Pancreas (tissue), 10 donors: ENCODE measurements at regions not wholly inside any gene's neighbourhood (a gene's known extent, or its start where the extent isn't known, plus 50 kb on each side); places are given as distances from the start of the nearest gene placed in this dataset.
"Not testable (repeated sequence)": the region's sequence is repeated elsewhere in the genome, so short reads cannot be mapped to it uniquely, and the experiment has no call there.

Experiments
- ATAC-seq, 4 donors: fragments of 200-7000 bp; cut with Tn5 transposase; one replicate each; pipeline versions ENCODE4 v1.8.0 to v1.9.1; 2020; ENCODE audit warnings: mild to moderate bottlenecking in 4 of 4, moderate library complexity in 4 of 4
- DNase-seq, 6 donors: peaks; one replicate each; pipeline ENCODE4 v3.0.0-alpha.2; 2020
- FAIRE-seq: peaks from 2 replicates; lab custom pipeline; 2012; peaks lifted over from hg19 to GRCh38; lab: Jason Lieb, UNC
- H3K27ac ChIP-seq, 4 donors: fragments of 200-600 bp; sonication (generic); 1 replicate in 3 of 4; 2 replicates in 1 of 4; pipeline versions ENCODE4 v1.5.0 to v1.8.0; 2020
- H3K27me3 ChIP-seq, 4 donors: fragments of 200-600 bp; one replicate each; pipeline ENCODE4 v1.8.0; 2021
- H3K36me3 ChIP-seq, 3 donors: fragments of 200-600 bp; sonication (generic) in 1 of 3; one replicate each; pipeline versions ENCODE4 v1.5.0 to v1.8.0; 2020 to 2021
- H3K4me1 ChIP-seq, 3 donors: fragments of 200-600 bp; one replicate each; pipeline ENCODE4 v1.8.0; 2021
- H3K4me3 ChIP-seq, 4 donors: fragments of 200-600 bp; sonication (generic) in 2 of 4; one replicate each; pipeline versions ENCODE4 v1.5.0 to v1.8.0; 2020 to 2021
- H3K9me3 ChIP-seq, 4 donors: fragments of 200-600 bp; one replicate each; pipeline ENCODE4 v1.8.0; 2021
- WGBS, 2 donors: extraction: QIAGEN DNeasy Blood & Tissue Kit; methylation state at CpG; one replicate each; pipeline ENCODE4 v1.1.7; 2013; 5-methylcytosine and 5-hydroxymethylcytosine counted together
- intact Hi-C, 3 donors: fragments of 100-400 bp; cut with DNase I; formaldehyde crosslinking; loops; one replicate each; pipeline versions ENCODE4 v1.11.1 to v1.14.2; 2022
- TF ChIP-seq, protein P1 (sequence below), 4 donors: fragments of 200-600 bp; sonication (generic) in 3 of 4; IDR thresholded peaks; one replicate each; pipeline versions ENCODE4 v1.5.0 to v1.8.0; 2021; ENCODE audit warnings: antibody characterized with exemption in 4 of 4
- donor health status: healthy with polysubstance abuse.
- donor health status: DM: no; HTN: no; CAD: no; lungs with moderate emphysema.
- donor health status: DM: no; HTN: no; CAD: no.
- donor health status: control.
- donor health status: control.
- donor health status: Bipolar disorder and iron deficiency.
- donor health status: DM: yes; HTN: yes; CAD: no.
- donor health status: DM: no; HTN: no; CAD: no.
- donor health status: DM: no; HTN: no; CAD: no.
- donor health status: DM: yes; HTN: yes; CAD: no.

DNA sequence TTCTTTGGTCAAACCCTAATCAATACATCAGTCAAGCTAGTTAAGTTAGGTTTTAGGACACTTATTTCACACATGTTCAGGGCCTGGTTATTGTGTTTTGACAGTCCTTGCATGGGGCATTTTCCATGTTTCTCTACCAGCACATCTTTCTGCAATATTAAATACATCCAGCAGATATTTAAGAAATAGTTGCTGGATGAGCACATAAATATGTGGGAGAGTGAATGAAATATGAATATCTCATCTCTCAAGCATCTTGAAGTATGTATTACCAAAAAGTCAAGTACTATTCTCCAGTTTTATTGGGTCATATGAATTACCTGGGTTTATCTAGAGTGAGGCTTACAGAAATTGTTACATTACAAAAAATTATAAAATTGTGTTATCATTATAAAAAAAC, 621.9 kb upstream of the GJE1 start:
- Histone ChIP-seq H3K4me3 (no peak overlapping the region), H3K9me3 (no peaks in the 10 kb centered on the region), H3K27me3 (no peaks in the 10 kb centered on the region), H3K27ac (no peak overlapping the region), H3K4me1 (no peaks in the 10 kb centered on the region), H3K36me3 (no peaks in the 10 kb centered on the region)
- FAIRE-seq = no peak
- intact Hi-C loops = no loop called here
- TF ChIP-seq, protein P1, sequence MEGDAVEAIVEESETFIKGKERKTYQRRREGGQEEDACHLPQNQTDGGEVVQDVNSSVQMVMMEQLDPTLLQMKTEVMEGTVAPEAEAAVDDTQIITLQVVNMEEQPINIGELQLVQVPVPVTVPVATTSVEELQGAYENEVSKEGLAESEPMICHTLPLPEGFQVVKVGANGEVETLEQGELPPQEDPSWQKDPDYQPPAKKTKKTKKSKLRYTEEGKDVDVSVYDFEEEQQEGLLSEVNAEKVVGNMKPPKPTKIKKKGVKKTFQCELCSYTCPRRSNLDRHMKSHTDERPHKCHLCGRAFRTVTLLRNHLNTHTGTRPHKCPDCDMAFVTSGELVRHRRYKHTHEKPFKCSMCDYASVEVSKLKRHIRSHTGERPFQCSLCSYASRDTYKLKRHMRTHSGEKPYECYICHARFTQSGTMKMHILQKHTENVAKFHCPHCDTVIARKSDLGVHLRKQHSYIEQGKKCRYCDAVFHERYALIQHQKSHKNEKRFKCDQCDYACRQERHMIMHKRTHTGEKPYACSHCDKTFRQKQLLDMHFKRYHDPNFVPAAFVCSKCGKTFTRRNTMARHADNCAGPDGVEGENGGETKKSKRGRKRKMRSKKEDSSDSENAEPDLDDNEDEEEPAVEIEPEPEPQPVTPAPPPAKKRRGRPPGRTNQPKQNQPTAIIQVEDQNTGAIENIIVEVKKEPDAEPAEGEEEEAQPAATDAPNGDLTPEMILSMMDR (IDR thresholded peaks at IDR 0.05) = no peak
- ATAC-seq = no peak
- no peak for DNase-seq

DNA sequence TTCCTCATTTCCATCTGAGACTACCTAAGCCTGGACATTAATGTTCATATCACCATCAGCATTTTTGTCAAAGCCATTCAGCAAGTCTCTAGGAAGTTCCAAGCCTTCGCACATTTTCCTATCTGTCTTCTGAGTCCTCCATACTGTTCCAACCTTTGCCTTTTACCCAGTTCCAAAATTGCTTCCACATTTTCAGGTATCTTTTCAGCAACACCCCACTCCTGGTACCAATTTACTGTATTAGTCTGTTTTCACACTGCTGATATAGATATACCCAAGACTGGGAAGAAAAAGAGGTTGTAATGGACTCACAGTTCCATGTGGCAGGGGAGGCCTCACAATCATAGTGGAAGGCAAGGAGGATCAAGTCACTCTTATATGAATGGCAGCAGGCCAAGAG, 626.7 kb upstream of the GJE1 start:
- H3K4me3 ChIP-seq, H3K27me3 ChIP-seq, DNase-seq, H3K36me3 ChIP-seq, H3K27ac ChIP-seq, H3K9me3 ChIP-seq, H3K4me1 ChIP-seq, intact Hi-C loops, FAIRE-seq, ATAC-seq: not testable (repeated sequence)
- 63 to 87% methylated on average over 1 of the region's 1 CpG for WGBS, 2 donors

GRCh38 chr6:141504318-141504717, 628.4 kb upstream of the GJE1 start:
- ATAC-seq, H3K27ac ChIP-seq, H3K36me3 ChIP-seq, H3K4me3 ChIP-seq, FAIRE-seq, H3K9me3 ChIP-seq, intact Hi-C loops, H3K27me3 ChIP-seq, H3K4me1 ChIP-seq, DNase-seq: not testable (repeated sequence)
- 88 to 96% methylated on average over 1 of the region's 1 CpG for WGBS, 2 donors

- no peak for FAIRE-seq
- ATAC-seq = no peak
- Histone ChIP-seq H3K36me3 (no peaks in the 10 kb centered on the region), H3K4me1 (no peaks in the 10 kb centered on the region), H3K4me3 (no peak overlapping the region), H3K27ac (no peak overlapping the region), H3K9me3 (no peaks in the 10 kb centered on the region), H3K27me3 (no peaks in the 10 kb centered on the region)
- 55 to 75% methylated on average over 1 of the region's 1 CpG for WGBS, 2 donors
- DNase-seq = no peak
- TF ChIP-seq, protein P1 (IDR thresholded peaks at IDR 0.05) = no peak
- intact Hi-C loops = no loop called here
Measured at GRCh38 chr6:141501616-141502015, 631.1 kb upstream of the GJE1 start.

DNA sequence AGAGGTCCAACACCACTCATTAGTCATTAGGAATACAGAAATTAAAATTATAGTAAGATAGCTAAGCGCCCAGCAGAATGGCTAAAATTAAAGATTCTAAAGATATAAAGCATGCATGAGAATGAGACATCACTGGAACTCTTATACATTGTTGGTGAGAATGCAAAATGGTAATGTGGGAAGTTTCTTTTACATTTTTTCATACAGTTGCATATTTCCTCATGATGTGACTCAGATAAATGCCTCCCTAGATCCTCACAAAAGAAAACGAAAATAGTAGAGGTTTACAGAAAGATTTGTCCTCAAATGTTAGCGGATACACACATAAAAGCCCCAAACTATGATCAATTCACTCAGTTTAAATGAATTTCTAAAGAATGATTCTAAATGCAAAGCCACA, 633.7 kb upstream of the GJE1 start:
- TF ChIP-seq, protein P1 (IDR thresholded peaks at IDR 0.05) = no peak
- Histone ChIP-seq H3K27ac (no peak overlapping the region), H3K27me3 (no peaks in the 10 kb centered on the region), H3K9me3 (no peaks in the 10 kb centered on the region), H3K36me3 (no peaks in the 10 kb centered on the region), H3K4me3 (no peak overlapping the region), H3K4me1 (no peaks in the 10 kb centered on the region)
- intact Hi-C loops = no loop called here
- ATAC-seq = no peak
- 57 to 71% methylated on average over 3 of the region's 3 CpGs for WGBS, 2 donors
- FAIRE-seq = no peak
- DNase-seq = no peak

DNA sequence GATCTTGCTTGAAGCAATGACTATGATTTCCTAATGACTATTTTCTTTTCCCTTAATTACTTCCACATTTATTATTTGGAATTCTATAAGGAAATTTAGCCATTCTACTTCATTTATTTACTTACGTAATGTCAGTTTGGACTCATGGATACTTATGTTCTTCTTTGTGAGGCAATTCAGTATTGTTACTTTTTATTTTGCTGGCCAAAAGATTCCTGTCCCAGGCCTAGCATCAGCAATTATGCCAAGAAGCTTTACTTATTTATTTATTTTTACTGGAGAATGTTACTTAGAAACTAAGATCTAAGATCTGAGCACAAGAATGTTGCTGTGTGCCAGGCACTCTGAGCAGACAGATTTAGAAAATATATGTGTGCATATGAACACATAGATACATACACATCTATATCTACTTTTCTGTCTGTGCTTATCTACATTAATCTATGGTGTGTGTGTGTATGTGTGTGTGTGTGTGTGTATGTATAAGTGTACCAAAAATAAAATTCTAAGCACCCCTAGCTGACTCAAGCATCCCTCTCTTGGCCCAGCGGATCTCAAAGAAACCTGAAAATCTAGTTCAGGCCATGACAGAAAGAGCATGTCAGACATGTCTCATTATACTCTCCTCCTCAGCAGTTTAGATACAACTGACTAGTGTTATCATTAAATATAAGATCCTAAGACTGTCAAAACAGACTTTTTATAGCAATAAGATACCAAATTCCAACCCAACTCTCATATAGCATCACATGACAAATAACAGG, 640.0 kb upstream of the GJE1 start:
- FAIRE-seq (no peak), DNase-seq (no peak), ATAC-seq (no peak)
- intact Hi-C loops = no loop called here
- Histone ChIP-seq H3K27ac (no peak overlapping the region), H3K4me3 (no peak overlapping the region), H3K36me3 (no peaks in the 10 kb centered on the region), H3K9me3 (no peaks in the 10 kb centered on the region), H3K27me3 (no peaks in the 10 kb centered on the region), H3K4me1 (no peaks in the 10 kb centered on the region)
- 67 to 87% methylated on average over 2 of the region's 2 CpGs for WGBS, 2 donors
- TF ChIP-seq, protein P1 (IDR thresholded peaks at IDR 0.05) = no peak
